Right renal pelvis (tissue), 4 donors: ENCODE measurements at regions not wholly inside any gene's neighbourhood (a gene's known extent, or its start where the extent isn't known, plus 50 kb on each side); places are given as distances from the start of the nearest gene placed in this dataset.
A peak's percentile ranks its signal among the peaks of the same experiment; 100 is the strongest.

Experiments
- DNase-seq, 4 donors: peaks; one replicate each; pipeline ENCODE4 v3.0.0-alpha.2; 2013; ENCODE audit warnings: low read depth in 4 of 4, low spot score in 3 of 4, missing footprints in 1 of 4

- DNase-seq: peak; percentile 57 to 80 (median 69)
Measured at GRCh38 chr3:69579306-69580041, 159.8 kb upstream of the MITF start.

GRCh38 chr3:69569520-69569919, 169.7 kb upstream of the MITF start:
- no peak for DNase-seq

DNA sequence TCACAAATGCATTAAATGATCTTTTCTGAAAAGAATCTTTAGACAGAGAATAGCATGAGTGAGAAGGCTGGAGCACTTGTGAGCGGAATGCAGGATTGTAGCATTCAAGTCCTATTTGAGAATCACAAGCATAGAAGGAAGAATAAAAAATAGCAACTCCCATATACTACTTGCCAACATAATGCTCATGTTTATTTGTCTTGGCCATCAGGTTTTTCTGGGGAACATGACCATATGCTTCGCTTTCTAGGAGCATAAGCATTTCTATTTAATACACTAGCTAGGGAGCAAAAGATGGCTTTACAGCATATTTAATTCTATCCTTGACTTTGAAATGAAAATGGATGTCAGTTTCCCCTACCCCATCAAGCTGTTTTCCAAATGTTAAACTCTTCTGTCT, 170.3 kb upstream of the MITF start:
- DNase-seq: no peak

DNA sequence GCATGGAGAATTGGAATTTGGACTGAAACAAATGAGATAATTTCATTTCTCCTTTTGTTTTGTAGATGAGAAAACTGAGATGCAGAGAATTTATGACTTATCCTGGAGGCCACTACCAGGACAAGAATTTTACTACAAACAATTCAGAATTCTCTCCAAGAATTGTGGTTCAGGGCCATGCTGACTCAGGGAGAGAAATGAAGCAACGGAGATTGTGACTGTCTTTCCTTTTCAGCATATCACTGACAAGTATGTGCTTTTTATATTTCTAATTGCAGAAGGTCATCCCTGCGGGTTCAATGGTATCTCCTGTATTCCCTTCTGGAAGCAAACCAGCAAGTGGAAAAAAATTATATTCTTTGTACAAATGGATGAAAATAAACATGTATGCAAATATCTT, 170.8 kb upstream of the MITF start:
- no peak for DNase-seq

DNA sequence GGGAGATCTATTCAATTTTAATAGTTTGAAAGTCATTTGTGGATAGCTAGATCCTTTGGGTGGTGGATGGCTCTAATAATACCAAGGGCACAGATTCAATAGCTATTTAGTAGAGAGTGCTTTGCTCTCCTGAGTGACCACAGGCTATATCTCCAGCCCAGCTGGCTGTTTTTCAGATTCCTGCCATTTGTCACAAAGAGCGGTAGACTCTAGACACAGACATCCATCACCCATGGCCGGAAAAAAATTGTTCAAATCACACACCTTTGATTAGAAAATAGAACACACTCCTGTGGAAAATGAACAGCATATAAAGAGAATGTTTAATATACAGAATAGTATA, 171.6 kb upstream of the MITF start:
- DNase-seq: no peak

- DNase-seq: no peak
Measured at GRCh38 chr3:69567023-69567709, 172.1 kb upstream of the MITF start.

- no peak for DNase-seq
Measured at GRCh38 chr3:69566275-69566674, 173.0 kb upstream of the MITF start.

DNA sequence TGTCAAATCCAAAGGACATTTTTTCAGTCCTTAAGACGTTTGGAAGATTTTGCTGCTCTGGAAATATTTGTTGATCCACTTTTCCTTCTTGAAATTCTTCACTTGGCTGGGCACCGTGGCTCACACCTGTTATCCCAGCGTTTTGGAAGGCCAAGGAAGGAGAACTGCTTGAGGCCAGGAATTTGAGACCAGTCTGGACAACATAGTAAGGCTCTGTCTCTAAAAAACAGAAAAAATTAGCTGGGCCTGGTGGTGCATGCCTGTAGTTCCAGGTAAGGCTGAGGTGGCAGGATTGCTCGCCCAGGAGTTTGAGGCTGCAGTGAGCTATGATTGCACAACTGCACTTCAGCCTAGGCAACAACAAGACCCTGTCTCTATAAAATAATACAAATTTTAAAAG, 173.9 kb upstream of the MITF start:
- no peak for DNase-seq

- no peak for DNase-seq
Measured at GRCh38 chr3:69563981-69564380, 175.3 kb upstream of the MITF start.

DNA sequence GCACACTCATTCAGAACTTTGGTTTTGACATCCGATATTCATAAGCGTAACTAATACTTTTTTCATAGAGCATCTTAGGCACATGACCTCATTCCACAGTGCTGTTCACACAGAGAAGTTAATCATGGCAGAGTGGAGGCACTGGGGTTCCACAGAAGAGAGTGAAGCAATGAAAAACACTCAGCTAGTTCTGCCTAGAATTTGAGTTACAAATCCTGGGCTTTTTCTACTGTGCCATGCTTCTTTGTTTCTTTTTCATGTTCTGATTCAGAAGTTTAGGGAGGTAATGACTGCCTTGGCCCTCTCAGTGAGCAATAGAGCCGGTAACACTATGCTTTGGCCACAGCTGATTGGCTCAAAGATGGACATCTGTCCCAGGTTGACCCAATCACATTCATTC, 176.1 kb upstream of the MITF start:
- no peak for DNase-seq

GRCh38 chr3:69562020-69562419, 176.1 kb upstream of the FRMD4B start:
- no peak for DNase-seq

GRCh38 chr3:69560818-69561217, 174.9 kb upstream of the FRMD4B start:
- DNase-seq: no peak

GRCh38 chr3:69560116-69560515, 174.2 kb upstream of the FRMD4B start:
- no peak for DNase-seq

DNA sequence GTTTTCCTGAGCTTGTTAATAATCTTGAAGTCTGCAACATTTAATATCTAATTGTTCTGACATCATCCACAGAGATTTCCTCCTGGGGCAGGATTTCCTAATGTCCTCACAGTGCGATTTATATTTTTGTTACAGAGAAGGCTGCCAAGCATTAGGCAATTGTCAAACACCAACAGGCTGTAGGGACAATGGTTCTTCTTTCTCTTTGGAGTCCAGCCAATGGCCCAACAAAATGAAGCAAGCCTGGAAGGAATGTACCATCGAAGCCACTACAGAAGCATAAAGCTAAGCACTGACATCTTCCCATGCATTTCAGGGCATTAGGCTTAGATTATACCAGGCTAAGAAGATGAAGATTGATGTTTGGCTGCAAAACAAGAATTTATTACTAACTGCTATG, 173.0 kb upstream of the FRMD4B start:
- DNase-seq: no peak

DNA sequence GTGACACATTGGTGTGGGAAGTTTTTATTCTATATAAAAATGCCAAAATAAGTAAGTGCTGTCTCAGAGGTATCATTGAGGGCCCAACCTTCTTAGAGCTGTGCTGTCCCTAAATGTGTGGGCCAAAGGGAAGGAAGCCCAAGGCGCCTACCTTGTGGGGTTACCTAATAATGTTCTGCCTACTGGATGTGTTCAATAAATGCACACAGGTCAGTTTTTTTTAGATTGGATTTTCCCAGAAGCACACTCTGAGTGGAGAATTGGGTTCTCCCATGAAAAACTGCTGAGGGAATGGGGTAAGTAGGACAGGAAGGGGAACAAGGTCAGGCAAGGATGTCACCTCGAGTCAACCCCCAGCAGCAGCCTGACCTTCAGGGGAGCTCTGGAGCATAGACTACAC, 168.7 kb upstream of the FRMD4B start:
- DNase-seq: no peak

DNA sequence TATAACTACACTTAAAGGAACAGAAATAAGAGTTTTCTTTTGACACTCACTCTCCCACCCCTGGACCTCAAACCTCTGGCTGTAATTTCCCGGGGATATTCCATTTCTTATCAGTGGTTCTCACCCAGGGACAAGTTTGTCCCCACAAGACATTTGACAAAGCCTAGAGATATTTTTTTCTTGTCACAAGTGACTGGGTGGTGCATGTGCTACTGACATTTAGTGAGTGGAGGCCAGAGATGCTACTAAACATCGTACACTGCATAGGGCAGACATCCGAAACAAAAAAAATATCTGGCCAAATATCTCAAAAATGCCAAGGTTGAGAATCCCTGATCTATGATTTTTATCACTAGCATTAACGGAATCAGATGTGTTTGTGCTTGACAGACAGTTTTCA, 168.0 kb upstream of the FRMD4B start:
- no peak for DNase-seq

- DNase-seq: no peak
Measured at GRCh38 chr3:69547461-69547880, 161.6 kb upstream of the FRMD4B start.

- no peak for DNase-seq
Measured at GRCh38 chr3:69542805-69543429, 157.0 kb upstream of the FRMD4B start.

DNA sequence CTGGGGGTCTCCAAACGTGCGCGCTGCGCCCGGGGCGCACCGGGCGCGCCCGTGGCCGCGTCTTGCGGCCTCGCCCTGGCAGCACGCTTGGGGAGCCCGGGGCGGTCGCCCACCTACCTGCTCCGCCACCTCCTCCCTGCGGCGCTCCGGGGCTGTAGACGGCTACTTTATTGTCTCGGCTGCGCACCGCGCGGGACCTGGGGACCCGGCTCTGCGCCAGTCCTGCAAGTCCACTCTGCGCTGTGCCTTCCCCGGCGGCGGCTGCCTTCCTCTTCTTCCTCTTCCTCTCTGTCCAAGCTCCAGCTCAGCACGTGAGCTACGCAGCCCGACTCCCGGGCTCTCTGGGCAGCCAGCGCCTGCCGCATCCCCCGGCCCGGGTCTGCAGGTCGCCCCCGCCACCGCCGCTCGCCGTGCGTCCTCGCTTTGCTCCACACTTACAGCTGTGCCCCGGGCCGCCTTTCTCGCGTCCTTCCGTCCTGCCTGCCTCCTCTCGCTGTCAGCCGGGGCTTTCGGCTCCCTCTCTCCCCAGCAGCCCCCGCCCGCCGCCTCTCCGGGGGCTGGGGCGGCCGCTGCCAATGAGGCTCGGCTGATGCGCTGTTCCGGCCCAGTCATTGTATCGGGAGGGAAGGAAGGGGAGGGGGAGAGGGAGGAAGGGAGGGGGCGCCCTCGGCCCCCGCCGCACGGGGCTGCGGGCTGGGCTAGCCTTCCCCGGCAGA, 156.4 kb upstream of the FRMD4B start:
- DNase-seq: peak in 2 of 4 donors; percentile 36 to 48

GRCh38 chr3:69541711-69542088, 155.8 kb upstream of the FRMD4B start:
- DNase-seq: peak in 1 of 4 donors; percentile 28
